SIG-M5 treated with dmso at 0.1 percent for 504 hours (cell line): ENCODE measurements at regions not wholly inside any gene's neighbourhood (a gene's known extent, or its start where the extent isn't known, plus 50 kb on each side); places are given as distances from the start of the nearest gene placed in this dataset.
"Not testable (repeated sequence)": the region's sequence is repeated elsewhere in the genome, so short reads cannot be mapped to it uniquely, and the experiment has no call there.

Source experiments
- DNase-seq: peaks from one replicate; lab custom pipeline; 2025; ENCODE audit not compliant: unreplicated experiment; lab: John Stamatoyannopoulos, UW

DNA sequence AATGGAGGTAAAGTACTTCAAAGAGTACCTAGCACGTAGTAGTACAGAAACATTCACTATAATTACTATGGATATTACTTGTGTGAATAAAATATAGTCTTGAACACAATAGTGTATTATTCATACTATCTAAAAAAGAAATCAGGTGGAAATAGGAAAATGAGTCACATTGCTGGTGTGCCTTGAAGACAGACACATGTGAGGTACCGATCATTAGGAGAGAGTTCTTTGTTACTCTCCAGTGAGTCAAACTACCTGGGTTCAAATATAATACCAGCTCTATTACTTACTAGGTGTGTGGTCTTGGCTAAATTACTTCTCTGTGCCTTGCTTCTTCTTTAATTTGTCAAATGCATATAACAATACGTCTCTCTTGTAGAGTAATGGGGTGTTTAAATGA, 50.8 kb upstream of the BEND6 start:
- DNase-seq = no peak

DNA sequence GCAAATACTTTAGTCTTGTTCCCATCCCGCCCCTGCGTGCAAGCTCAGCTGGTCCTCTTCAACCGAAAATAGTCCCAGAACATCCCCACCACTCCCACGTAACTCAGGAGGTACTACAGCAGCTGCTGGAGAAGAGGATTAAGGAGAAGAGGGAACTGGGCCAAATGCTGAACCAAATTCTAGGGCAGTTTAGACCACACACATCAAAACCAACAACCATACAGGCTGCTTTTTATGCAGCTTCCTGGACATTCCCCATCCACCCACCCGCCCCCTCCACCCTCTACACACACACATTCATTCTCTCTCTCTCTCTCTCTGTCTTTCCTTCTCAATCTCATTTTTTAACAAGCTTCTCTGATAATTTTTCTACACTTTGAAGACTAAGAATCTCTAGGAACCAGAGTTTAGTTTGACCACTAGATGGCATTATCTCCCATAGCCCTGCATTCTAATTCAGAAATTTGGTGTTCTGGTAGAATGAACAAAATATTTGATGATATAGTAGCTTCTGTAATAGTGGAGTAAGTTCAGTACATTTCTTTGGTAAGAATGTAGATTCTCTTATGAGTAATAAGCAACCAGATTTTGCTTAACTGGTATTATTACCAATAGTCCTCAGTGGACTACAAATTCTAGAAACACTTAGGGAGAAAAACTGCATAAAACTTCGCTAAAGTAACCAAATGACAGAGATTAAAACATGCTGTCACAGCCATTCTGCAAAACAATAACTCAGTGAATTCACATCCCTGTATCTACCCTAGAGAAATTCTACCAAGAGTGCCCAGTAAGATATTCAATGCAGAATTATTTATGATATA, 52.1 kb upstream of the BEND6 start:
- peak; percentile 21 for DNase-seq

DNA sequence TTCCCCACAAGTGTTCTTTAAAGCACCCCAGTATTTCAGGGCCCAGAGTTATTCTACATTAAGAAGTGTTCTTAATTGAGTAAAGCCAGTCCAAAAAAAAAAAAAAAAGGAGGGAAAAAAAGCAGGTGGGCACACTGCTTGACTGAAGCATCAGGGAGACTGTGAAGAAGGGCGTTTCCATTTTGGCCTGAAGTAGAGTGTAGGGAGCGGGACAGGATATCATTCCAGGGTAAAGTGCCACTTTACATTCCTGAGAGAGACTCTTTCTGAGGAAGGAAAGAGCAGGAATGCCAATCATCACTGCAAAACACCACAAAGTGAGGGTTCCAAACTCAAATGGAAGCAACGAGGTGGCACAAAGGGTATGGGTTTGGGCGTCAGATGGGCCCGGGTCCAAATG, 54.1 kb upstream of the BEND6 start:
- DNase-seq = no peak

DNA sequence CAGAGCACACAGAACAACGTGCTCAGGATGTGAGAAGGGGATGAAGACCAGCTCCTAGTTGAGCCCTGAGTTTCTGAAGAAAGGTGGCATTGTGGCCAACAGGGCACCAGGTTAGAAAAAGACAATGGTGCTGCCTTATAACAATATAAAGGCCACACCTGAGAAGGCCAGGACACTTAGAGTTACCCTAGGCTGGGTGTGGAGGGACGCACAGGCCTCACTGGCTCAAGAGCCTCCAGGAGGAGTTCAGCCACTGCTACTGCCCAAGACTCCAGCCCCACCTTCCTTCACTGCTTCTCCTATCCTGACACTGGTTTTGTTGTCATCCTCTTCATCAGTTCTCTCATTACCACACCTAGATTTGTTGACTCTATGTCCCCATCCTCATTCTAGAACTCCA, 55.2 kb upstream of the BEND6 start:
- DNase-seq = no peak

DNA sequence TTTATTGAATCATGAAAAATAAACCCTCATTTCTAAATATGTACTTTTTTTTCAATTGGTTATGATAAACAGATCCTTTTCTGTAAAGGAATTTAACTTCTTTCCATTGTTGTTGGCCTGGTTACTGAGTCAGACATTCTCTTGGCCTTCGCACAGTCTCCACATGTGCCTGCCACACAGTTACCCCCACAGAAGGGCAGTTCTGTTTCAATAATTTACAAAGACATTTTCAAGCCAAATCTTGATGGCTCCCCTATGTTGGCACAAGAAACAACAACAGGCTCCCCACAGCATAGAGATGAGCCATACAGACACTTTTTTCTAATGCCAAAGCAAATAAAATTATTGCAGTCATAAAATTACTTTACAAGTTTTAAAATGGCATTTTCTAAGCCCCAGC, 55.6 kb upstream of the BEND6 start:
- no peak for DNase-seq

DNA sequence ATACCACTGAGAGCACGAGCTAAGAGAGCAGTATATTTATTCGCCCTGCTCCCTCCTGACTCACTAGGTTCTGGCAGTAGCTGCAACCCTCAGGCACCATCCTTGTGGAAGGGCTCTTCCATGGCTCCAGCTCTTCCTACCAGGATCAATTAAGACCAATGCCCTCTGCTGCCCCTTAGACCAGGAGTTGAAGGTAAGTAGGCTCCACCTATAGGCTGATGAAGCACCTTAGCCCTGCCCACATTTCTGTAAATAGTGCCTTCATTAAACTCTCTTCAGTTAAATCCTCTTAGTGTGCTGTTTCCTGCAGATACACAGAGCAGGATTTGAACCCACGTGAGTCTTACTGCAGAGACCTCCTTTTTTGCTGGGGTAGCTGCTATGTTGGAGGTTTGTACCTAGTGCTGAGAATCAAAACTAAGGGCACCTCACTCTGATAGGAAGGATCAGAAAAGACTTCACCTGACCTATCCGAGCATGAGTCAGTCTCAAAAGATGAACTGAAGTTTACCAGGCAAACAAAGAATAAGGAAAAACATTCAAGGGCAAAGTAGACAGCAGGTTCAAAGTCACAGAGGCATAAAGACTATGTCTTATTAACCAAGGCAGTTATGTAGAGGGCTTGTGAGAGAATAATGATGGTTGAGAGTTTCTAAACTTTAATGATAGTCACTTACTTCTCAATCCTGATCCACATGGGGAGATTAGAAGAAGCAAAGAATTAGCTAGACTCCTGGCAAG, 56.9 kb upstream of the BEND6 start:
- DNase-seq = no peak

DNA sequence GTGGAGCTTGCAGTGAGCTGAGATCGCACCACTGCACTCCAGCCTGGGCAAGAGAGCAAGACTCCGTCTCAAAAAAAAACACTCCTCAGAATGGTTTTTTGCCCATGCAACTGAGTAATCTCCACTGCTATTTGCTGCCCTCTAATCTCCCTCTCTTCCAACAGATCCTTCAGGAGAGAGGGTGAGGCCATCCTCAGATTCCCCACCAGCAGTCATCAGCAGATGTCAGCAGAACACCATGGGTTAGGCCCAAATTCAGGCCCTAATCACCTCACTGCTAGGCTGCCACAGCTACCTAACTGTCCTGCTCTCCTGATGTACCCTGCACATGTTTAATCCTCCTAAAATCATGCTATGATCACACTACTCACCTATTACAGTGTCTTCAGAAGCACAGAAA, 63.2 kb upstream of the BEND6 start:
- DNase-seq = no peak

DNA sequence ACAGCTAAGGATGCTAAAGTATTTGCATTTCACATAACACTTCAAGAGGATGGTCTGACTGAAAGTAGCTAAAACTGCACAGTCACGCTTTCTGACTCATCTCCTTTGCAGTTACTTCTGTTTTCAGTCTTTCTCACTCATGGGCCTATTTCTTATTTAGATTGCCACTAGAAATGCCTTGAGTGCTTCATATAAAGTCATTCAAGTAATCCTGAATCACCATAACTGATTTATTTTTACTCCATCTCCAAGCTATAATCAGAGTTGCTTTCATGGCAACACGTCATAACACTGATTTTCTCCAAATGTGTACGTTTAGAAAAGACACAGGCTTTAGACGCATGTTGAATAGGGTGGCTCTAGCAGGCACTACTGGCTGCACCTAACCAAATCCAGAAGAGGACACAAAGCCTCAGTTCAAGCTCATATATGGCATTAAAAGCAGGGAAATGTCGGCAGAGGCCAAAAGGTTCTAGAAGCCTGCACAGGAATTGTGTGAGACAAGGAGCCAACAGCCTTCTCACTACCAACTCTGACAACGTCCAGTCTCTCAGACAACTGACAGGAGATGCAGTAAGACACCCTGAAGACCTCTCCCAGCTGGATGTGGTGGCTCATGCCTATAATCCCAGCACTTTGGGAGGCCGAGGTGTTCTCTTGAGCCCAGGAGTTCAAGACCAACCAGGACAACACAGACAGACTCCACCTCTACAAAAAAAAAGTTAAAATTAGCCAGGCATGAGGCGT, 64.1 kb upstream of the BEND6 start:
- peak; percentile 79 for DNase-seq

DNA sequence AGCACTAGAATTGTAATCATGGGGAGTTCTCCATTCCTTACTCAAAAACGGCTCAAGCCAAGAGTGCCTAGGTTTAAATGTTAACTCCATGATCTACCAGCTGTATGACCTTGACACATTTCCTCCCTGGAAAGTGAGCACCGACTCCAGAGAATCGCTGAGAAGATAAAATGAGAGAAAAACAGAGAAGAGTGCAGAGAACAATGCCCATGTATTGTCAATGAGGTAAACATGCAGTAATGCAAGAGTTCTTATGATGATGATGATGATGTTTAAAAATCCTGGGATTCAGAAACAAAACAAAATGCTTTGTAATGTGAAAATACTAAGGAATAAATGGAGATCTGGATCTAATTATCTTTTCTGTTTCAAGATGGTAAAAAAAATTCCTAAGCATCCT, 64.8 kb upstream of the BEND6 start:
- no peak for DNase-seq

DNA sequence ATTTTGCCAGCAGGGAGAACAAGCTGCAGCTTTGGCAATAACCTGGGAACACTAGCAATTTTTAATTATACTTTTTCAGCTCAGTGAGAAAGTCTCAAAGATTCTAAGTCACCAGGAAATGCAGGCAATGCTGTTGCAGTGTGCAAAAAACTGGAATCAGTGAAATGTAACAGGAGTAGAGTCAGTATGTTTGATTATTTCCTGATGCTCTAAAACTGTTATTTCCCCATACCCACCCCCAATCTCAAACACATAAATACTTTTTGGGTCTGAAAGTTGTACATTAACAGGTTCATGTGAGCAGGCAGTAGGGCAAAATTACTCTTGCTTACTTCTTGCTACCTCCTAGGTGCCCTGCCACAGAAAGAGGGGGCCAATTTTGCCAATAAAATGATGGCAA, 65.4 kb upstream of the BEND6 start:
- DNase-seq = no peak

DNA sequence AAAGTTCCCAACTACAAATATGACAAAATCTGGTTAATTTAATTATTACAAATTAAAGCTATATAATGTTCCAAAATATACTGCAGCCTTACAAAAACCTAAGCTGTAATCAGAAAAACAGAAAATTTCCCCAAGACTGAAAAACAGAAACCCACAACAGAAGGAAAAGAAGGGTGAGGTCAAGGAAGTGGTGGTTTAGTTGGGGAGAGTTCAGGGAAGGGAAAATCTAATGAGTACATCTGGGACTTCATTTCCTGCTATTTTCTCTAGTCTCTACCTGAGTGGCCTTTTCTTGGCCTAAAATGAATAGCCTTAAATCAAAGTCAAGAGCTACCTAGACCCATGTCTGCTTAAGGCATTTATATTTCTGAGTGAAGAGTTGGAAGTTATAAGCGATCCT, 66.2 kb upstream of the BEND6 start:
- DNase-seq = no peak

DNA sequence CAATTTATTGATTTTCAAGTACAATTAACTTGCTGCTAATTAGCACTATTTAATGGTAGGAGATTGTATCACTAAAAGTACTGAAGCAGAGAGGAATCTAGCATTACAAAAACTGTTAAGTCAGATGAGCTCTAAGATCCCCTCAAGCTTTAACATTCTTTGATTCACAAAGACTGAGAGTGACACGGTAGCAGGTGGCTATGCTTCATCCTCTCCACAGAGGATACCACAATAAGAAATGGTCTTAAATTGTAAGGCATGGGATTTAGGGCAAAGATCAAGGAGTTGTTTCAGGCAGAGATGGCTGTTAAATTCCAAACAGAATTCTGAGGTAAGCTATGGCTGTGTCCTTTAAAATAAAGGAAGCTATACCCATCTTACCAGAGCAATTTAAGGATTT, 67.8 kb upstream of the BEND6 start:
- no peak for DNase-seq

DNA sequence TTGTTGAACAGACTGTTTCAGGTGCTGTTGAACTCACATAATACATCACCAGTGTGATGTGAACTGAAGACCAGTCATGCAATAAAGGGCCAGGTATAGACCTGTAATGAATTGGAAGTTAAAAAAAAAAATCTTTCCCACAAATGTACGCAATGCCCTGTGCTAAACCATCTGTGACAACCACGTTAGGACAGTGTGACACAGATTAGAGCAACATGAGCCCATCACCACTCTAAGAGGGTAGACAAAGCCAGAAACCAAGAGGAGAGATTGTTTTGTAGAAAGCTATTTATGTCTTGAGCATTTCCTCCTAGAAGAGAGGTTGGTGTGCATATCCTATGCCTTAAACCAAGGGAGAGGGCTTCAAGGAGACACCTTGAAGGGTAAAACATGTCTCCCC, 77.0 kb upstream of the BEND6 start:
- no peak for DNase-seq

DNA sequence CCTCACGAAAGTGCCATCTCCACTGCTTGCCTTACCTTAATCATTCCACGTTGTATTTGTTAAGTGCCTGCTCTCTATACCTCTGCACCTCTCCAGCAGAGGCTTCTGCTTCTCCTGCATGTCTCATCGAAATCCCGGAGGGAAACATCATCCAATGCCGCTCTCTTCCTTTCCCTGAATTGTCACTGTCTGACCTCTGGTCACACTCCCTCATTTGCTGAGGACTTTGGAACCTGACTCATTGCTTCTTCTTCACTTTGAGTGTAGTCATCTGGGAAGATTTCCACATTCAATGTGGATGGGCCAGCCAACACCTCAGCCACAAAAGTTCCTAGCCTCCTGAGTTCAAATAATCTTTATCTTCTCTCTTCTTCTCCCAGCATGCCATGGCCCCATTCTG, 78.9 kb upstream of the BEND6 start:
- no peak for DNase-seq

DNA sequence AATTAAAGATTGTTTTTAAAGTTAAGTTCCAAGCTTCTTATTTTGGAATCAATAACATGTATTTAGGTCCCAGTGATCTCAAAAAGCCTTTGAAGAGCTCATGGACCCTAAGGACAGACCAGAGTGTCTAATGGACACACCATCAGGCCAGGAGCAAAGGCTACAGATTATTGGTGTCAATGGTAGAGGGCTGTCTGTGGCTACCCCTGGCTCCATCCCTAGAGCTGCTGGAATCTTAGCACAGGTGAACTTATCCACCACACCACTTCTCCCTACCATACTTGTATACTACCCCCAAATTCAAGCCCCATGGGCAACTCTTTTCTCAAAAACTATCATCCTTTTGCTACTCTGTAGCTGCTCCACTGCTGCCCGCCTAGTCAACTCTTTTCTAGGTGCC, 79.4 kb upstream of the BEND6 start:
- DNase-seq = no peak

DNA sequence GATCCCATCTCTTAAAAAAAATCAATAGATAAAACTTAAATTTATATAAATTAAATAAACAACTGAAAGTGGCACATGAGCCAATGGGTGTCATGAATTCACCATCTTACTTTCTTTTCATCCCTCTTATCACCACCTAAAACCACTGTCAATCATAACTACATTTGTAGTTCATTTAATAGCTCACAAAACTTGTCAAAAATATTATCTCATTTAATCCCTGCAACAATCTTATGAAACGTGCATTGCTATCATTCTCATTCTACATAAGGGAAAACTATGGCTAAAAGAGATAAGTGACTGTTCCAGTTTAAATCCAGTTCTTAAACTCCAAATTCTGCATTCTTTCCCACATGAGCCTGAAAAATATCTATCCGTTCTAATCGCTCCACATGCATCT, 80.6 kb upstream of the BEND6 start:
- no peak for DNase-seq

DNA sequence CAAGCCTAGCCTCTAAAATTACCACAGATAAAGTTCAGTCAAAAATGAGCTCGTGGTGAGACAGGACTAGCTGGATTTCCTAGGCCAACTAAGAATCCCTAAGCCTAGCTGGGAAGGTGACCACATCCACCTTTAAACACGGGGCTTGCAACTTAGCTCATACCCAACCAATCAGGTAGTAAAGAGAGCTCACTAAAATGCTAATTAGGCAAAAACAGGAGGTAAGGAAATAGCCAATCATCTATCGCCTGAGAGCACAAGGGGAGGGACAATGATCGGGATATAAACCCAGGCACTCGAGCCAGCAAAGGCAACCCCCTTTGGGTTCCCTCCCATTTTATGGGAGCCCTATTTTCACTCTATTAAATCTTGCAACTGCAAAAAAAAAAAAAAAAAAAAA, 84.9 kb upstream of the BEND6 start:
- not testable (repeated sequence) for DNase-seq

DNA sequence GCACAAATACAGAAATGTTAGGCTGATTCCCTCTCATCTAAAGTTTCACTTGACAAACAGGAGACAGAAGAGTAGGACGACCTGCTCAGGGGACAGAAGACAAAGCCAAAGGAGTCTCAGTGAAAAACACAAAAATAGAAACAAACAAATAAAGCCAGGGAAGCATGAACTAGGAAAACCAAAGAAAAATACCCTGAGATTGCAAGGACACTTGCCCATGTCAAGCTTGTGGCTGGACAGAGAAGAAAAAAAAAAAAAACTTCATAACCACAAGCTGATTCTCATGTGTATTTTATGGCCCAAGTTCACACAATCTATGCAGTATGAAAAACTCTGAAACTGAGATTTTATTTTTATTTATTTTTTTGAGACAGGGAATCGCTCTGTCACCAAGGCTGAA, 85.6 kb upstream of the BEND6 start:
- DNase-seq = no peak

DNA sequence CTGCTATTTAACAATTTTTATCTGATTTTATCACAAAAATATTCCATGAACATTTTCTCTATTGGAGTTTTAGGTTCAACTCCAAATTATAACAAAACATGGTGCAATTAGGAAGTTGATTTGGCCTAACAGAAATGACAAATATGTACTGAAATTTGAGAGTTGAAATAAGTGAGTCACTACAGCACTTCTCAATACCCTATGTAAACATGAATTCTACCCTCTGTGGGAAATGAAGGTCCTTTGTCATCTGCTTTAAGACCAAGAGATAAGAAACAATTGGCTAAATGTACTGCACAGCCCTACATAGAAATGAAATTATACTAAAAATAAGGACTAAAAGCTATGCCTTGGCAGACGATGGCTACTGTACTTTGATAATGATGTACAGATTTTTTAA, 86.2 kb upstream of the BEND6 start:
- DNase-seq = no peak

DNA sequence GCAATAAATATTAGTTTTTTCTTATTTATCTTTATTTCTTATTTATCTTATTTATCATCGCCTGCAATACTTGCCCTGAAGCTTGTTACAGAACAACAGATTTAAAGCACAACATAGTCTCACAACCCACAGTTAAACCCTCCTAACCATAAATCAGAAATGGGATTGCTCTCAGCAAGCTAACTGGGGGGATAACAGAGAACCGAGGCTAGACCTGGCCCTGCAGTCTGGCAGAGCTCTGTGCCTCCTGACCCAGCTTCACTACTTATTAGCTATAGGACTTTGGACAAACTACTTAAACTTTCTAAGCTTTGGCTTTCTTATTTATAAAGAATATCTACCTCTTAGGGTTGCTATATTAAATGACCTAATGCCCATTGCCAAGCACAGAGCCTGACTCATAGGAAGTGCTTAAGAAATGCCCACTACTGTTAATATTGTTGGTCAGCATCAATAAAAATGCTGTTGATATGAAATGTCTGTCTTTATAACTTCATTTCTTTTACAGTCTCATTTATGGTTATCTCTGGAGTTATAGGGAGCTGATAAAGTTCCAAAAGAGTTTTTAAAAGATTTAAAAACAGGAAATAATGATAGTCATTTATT, 87.9 kb upstream of the BEND6 start:
- DNase-seq = no peak

DNA sequence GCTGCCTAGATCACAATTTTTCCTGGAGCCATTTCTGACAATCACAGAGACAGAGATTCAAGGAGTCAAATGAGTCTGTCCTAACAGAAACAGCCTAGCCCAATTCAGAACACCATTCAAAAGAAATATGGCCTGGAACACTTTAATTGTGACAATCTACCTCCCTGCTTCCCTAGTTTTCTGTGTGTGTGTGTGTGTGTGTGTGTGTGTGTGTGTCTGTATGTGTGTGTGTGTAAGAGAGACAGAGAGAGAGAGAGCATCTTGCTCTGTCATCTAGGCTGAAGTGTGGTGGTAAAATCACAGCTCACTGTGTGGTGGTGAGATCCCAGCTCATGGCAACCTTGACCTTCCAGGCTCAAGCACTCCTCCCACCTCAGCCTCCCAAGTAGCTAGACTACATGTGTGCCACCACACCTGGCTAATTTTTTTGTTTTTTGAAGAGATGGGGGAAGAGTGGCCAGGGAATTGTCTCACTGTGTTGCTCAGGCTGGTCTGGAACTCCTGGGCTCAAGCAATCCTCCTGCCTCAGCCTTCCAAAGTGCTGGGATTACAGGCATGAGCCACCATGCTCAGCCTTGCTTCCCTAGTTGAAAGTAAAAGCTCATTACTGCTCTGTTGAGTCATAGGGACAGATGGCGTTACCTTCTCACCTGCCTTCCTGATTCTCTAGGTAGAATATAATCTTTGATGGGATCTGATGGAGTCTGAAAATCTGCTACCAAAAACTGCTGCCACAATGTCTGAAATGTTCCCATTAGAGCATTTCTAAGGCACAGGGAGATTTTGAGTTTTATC, 89.6 kb upstream of the BEND6 start:
- no peak for DNase-seq
